HG02973 (cell line): ENCODE measurements at regions not wholly inside any gene's neighbourhood (a gene's known extent, or its start where the extent isn't known, plus 50 kb on each side); places are given as distances from the start of the nearest gene placed in this dataset.

ENCODE experiments used
- ATAC-seq: cut with Tn5 transposase; IDR thresholded peaks from one replicate; pipeline ENCODE4 v1.9.1; 2021; ENCODE audit warnings: moderate library complexity; ENCODE audit not compliant: unreplicated experiment

DNA sequence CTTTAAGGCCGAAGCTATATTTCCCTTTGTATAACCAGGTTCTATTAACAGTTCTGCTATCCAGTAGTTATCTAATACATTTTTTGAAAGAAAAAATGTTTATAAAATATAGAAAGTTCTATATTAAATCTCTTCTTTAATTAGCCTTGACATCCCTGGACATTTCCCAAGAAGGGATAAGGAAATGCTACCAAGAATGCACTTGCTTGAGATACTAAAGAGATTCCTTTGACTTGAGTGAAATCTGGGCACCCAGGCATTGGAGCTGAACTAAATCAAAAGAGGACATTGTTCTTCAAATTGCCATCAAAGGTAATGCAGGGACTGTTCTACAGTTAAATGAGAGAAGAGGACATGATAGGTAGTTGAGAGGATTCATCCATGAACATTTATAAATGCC is 535.9 kb upstream of the FAT3 start:
- ATAC-seq = no peak

GRCh38 chr11:91686700-91687099 is 537.9 kb upstream of the FAT3 start:
- ATAC-seq = no peak

DNA sequence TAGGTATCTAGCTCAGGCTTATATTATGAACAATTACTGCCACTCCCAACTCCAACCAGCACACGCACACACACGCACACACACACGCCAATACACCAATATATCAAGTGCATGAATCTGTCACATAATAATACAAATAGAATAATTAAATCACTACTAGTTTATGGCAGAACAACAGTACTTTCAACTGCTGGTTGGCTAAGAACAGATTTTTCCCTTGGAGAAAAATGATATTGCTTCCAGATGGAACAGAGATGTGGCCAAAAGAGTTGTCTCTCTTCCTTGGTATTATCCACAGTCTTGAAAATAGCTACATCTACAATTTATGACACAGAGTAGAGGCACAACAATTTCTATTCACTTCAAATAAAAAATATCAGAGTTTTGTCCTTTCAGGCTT is 538.3 kb upstream of the FAT3 start:
- ATAC-seq = no peak

- no peak for ATAC-seq
These were observed 550.9 kb upstream of the FAT3 start for GRCh38 chr11:91673705-91674104.

DNA sequence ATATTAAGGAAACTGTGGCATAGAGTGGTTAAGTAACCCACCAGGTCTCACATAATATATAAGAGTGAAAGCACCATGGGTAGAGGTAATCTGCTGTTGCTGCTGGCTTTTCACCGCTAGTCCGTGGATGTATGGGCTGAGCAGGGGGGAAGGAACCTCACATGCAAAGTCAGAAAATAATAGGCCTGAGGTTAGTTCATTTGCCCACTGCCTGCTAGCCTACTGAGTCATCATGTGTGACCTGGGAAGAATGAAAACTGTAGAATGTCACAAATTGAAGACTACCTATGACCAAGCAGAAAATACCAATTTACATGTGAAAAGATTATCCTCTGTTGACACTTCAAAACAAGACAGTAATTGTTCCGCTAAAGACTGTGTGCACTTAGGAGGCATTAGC is 560.1 kb upstream of the FAT3 start:
- ATAC-seq = no peak

DNA sequence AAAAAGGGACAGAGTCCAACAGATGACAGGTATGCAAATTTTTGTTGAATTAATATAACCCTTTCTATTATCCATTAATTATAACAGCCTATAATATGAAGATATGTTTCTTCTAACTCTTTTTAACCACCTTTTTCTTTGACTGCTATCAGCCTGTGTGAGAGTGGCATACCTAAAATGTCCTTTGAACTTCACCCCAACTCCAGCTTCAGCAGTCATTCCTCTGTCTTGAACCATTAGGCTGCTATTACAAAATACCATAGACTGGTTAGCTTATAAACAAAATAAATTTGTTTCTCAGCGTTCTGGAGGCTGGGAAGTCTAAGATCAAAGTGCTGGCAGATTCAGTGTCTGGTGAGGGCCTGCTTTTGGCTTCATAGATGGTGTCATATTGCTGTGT is 564.6 kb upstream of the FAT3 start:
- no peak for ATAC-seq

DNA sequence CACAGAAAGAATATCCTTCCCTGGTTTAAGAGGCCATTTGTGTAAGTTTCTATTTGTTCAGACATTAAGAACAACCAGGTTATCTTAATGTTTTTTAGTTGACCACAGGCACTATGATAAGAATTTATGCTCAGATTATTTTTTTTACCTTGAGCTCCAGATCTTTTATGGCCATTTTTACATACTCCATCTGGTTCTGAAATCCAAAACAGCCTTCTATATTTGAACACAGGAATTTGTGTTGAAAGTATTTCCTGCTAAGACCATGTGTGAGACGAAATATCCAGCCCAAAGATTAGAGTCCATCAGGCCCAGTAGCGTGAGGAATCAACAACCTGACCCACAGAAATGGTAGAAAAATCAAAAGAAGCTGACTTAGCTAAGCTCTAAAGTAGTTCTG is 569.9 kb upstream of the FAT3 start:
- no peak for ATAC-seq

GRCh38 chr11:91653079-91653754 is 571.4 kb upstream of the FAT3 start:
- ATAC-seq = no peak

DNA sequence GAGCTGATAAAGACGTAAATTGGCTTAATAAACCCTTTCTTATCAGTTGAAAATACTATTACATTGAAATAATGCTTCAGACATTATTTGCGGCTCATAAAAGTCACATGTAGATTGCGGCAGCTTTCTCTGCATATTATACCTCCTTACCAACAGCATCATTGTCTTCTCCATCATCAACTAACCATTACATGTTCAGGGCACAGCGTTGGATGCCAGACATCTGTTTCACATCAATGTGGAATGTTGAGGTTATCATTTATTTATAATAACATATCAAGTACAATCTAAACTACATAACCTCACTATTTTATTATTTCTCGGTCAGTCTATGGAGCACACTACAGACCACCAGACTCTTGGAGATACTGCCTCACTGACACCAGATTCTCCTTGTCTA is 573.8 kb upstream of the FAT3 start:
- ATAC-seq = no peak

- ATAC-seq = no peak
These were observed 583.5 kb upstream of the FAT3 start for GRCh38 chr11:91641153-91641552.

DNA sequence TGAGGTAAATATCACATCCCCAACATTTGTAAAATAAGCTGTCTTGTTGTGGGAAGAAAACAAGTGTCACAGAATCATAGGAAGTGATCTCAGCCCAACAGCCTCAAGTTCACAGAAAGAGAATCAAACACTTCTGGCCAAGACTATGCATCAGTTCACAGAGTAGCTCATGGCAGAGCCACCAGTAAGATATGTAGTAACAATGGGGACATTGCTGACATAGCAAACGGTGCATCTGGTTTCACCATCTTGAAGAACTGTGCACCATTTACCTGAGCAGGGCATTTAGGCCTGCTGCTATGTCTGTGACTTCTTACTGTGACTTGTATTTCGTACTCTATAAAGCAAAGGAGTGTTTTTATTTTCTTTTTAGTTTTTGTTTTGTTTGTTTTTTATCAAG is 585.3 kb upstream of the FAT3 start:
- no peak for ATAC-seq

DNA sequence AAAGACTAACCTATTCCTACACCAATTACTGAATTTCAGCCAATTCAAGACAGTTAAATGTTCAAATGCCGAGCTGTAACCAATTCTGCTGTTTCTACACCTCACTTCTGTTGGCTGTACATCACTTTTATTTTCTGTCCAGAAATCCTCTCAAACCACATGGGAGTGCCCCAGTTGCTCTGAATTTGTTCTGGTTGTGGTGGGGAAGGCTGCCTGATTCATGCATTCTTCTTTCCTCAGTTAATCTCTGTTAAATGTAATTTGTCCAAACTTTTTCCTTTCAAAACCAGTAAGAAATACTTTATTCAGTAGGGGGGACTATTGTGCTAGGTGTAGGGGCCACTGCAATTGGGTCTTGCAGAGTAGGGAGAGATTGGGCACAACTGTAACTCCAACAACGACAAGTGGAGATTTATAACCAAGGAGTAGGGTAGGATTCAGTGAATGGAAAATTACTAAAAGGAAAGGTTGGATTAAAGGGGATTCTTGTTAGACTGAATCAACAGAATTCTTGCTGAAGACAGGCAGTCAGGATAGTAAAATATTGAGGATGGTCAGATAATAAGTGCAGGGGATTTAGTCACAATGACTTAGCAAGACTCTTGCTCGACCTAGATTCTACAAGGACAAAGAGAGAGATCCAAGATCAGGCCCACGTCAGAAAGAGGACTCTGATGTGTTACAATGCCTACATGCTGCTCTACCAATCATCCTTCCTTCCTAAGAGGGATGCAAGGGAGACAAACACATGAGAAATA is 593.5 kb upstream of the FAT3 start:
- no peak for ATAC-seq

DNA sequence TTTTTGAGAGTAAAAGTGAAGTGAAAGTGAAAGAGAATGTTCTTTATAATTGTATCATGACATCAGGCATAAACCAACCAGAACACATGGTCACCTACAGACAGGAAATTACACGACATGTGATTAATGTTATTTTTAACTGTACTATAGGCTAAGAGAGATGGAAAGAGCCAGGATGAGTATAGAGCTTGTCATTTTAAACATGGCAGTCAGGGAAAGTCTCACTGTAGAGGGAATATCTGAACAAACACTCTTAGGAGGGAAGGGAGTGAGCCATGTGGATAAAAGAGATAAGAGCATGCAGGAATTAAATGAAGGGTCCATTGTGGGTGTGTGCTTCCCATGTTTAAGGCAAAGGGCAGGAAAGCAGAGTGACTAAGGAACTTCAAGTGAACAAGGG is 599.1 kb upstream of the FAT3 start:
- ATAC-seq = no peak

GRCh38 chr11:91624021-91624420 is 600.6 kb upstream of the FAT3 start:
- ATAC-seq = no peak

DNA sequence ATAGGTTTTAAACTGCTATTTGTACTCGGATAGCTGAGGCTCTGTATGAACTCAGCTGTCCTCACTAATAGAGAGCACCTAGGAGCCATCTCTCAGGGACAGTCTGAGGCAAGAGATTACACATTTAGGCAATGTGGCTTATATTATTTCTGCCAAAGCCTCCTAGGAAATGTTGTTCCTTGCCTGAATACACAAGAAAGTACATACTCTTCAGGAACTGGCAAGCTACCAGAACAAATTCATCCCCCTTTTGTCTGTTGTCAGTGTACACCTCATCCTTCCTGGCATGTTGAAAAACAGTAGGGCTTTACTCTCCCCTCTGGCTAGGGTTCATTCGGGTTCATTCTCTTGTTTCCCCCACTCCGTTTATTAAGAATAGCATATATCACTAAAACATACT is 615.9 kb upstream of the FAT3 start:
- no peak for ATAC-seq

- ATAC-seq = no peak
These were observed 628.5 kb upstream of the FAT3 start for GRCh38 chr11:91596111-91596510.

GRCh38 chr11:91591021-91591420 is 633.6 kb upstream of the FAT3 start:
- ATAC-seq = no peak

GRCh38 chr11:91587131-91587530 is 637.5 kb upstream of the FAT3 start:
- no peak for ATAC-seq

- no peak for ATAC-seq
These were observed 639.4 kb upstream of the FAT3 start for GRCh38 chr11:91585035-91585801.

DNA sequence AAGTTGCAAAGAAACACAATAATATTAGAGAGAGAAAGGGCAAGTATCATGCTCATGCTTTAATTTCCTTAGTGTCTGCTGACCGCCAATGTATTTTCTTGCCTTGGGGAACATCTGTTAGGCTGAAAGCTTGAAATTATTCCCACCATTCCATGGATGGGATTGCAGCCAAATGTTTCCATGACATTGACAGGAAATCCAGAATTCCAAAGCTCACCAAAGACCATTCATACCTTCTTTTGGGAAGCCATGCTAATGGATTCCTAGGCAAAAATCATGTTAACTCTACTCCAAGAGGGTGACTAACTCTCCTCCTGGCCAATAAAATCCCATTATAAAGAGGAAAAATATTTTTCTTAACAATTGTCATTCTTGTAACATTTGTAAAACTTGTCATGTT is 661.4 kb upstream of the FAT3 start:
- no peak for ATAC-seq

- no peak for ATAC-seq
These were observed 664.2 kb upstream of the FAT3 start for GRCh38 chr11:91560434-91560833.

- ATAC-seq = no peak
These were observed 686.6 kb upstream of the FAT3 start for GRCh38 chr11:91538065-91538464.
